WI38 (cell line): ENCODE measurements at regions not wholly inside any gene's neighbourhood (a gene's known extent, or its start where the extent isn't known, plus 50 kb on each side); places are given as distances from the start of the nearest gene placed in this dataset.

Experiments
- H3K4me3 ChIP-seq: 2 replicates; pipeline ENCODE4 v1.5.1; 2011; ENCODE audit warnings: low read depth, mild to moderate bottlenecking, control low read depth, low read length
- TF ChIP-seq, protein P1 (sequence below): IDR thresholded peaks from 2 replicates; pipeline ENCODE4 v1.5.1; 2012; ENCODE audit warnings: low read depth, mild to moderate bottlenecking, control low read depth, low read length

GRCh38 chr2:35931115-35931514 is 424.5 kb upstream of the CRIM1 start:
- TF ChIP-seq, protein P1, sequence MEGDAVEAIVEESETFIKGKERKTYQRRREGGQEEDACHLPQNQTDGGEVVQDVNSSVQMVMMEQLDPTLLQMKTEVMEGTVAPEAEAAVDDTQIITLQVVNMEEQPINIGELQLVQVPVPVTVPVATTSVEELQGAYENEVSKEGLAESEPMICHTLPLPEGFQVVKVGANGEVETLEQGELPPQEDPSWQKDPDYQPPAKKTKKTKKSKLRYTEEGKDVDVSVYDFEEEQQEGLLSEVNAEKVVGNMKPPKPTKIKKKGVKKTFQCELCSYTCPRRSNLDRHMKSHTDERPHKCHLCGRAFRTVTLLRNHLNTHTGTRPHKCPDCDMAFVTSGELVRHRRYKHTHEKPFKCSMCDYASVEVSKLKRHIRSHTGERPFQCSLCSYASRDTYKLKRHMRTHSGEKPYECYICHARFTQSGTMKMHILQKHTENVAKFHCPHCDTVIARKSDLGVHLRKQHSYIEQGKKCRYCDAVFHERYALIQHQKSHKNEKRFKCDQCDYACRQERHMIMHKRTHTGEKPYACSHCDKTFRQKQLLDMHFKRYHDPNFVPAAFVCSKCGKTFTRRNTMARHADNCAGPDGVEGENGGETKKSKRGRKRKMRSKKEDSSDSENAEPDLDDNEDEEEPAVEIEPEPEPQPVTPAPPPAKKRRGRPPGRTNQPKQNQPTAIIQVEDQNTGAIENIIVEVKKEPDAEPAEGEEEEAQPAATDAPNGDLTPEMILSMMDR: no peak
- no peak overlapping the region for H3K4me3 ChIP-seq

DNA sequence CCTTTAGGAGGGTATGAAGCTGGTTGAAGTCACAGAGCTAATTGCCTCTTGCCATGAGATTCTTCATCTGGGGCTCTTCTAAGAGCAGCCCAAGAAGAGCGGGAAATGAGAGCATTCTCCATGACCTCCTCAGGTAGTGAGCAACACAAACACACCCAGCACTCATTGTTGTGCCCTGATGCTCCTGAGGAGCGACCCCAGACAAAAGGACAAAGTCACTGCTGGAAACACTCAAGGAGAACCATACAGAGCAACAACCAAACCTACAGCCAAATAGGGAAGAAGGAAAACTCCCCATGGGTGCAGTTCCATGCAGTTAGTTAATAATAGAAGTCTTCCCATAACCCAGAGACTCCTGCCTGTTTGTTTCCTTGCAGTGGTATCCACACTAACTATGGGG is 426.0 kb upstream of the CRIM1 start:
- TF ChIP-seq, protein P1: no peak

DNA sequence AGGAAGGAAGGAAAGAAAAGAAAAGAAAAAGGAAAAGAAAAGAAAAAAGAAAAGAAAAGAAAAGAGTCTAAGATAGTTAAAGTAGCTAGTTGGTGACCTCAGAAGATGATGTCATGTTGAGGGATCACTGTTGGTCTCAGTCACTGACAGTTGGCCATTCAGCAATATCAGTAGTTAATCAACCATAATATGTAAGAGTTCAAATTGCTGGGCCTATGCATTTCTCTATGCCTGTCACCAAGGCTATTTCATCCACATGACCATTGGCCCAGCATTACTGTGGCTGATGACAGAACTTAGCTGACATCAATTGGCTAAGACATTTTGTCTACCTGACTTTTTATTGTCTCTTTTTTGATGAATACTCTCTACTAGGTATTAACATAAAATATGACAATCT is 435.5 kb upstream of the CRIM1 start:
- TF ChIP-seq, protein P1: no peak
- no peak overlapping the region for H3K4me3 ChIP-seq

More for the DNA sequence above, 426.0 kb upstream of the CRIM1 start:
- no peak overlapping the region for H3K4me3 ChIP-seq

GRCh38 chr2:35915261-35915660 is 440.3 kb upstream of the CRIM1 start:
- TF ChIP-seq, protein P1: no peak
- H3K4me3 ChIP-seq: no peak overlapping the region

- TF ChIP-seq, protein P1: no peak
- no peak overlapping the region for H3K4me3 ChIP-seq
Measured at GRCh38 chr2:35891936-35892335, 463.6 kb upstream of the CRIM1 start.

GRCh38 chr2:35891528-35891927 is 464.1 kb upstream of the CRIM1 start:
- TF ChIP-seq, protein P1: no peak
- H3K4me3 ChIP-seq: no peak overlapping the region

- no peak overlapping the region for H3K4me3 ChIP-seq
- TF ChIP-seq, protein P1: no peak
Measured at GRCh38 chr2:35887146-35887545, 468.4 kb upstream of the CRIM1 start.
